KMS-11 (cell line): ENCODE measurements at regions not wholly inside any gene's neighbourhood (a gene's known extent, or its start where the extent isn't known, plus 50 kb on each side); places are given as distances from the start of the nearest gene placed in this dataset.
A peak's percentile ranks its signal among the peaks of the same experiment; 100 is the strongest.
"Not testable (repeated sequence)": the region's sequence is repeated elsewhere in the genome, so short reads cannot be mapped to it uniquely, and the experiment has no call there.

Source experiments
- H2AFZ ChIP-seq: fragments of 200-600 bp; sonication (generic); 2 replicates; pipeline ENCODE4 v1.6.1; 2016; ENCODE audit warnings: antibody characterized with exemption, mixed run types, low read depth
- H3K27ac ChIP-seq: fragments of 200-600 bp; sonication (generic); 2 replicates; pipeline ENCODE4 v1.6.1; 2016; ENCODE audit warnings: mild to moderate bottlenecking, mixed run types
- H3K27me3 ChIP-seq: fragments of 200-600 bp; sonication (generic); 2 replicates; pipeline ENCODE4 v1.6.1; 2017; ENCODE audit warnings: mild to moderate bottlenecking, low read depth, mixed run types, moderate library complexity; ENCODE audit not compliant: insufficient read depth
- H3K36me3 ChIP-seq: fragments of 200-600 bp; sonication (generic); 2 replicates; pipeline ENCODE4 v1.6.1; 2017; ENCODE audit warnings: mild to moderate bottlenecking, mixed run types; ENCODE audit not compliant: insufficient read depth
- H3K4me1 ChIP-seq: fragments of 200-600 bp; sonication (generic); 2 replicates; pipeline ENCODE4 v1.6.1; 2016; ENCODE audit warnings: mild to moderate bottlenecking, low read depth, mixed run types; ENCODE audit not compliant: poor library complexity, severe bottlenecking
- H3K4me2 ChIP-seq: fragments of 200-600 bp; sonication (generic); 2 replicates; pipeline ENCODE4 v1.7.0; 2016; ENCODE audit warnings: mild to moderate bottlenecking, mixed run types
- H3K4me3 ChIP-seq: fragments of 200-600 bp; sonication (generic); IDR thresholded peaks from 2 replicates; pipeline ENCODE4 v1.6.1; 2017; ENCODE audit warnings: low read depth, low read length, mixed read lengths; ENCODE audit not compliant: insufficient read depth
- H3K79me2 ChIP-seq: fragments of 200-600 bp; sonication (generic); 2 replicates; pipeline ENCODE4 v1.6.1; 2016; ENCODE audit warnings: low read depth, mixed run types; ENCODE audit not compliant: insufficient read depth
- H3K9ac ChIP-seq: fragments of 200-600 bp; sonication (generic); 2 replicates; pipeline ENCODE4 v1.6.1; 2016; ENCODE audit warnings: mild to moderate bottlenecking, mixed run types
- H4K20me1 ChIP-seq: fragments of 200-600 bp; sonication (generic); 2 replicates; pipeline ENCODE4 v1.6.1; 2016; ENCODE audit warnings: mild to moderate bottlenecking, mixed run types; ENCODE audit not compliant: insufficient read depth
- TF ChIP-seq, protein P1 (sequence below): fragments of 200-600 bp; sonication (generic); conservative IDR thresholded peaks from 2 replicates; pipeline ENCODE4 v1.6.1; 2017; ENCODE audit warnings: low read depth, mild to moderate bottlenecking, antibody characterized with exemption, low read length, moderate library complexity, mixed read lengths

DNA sequence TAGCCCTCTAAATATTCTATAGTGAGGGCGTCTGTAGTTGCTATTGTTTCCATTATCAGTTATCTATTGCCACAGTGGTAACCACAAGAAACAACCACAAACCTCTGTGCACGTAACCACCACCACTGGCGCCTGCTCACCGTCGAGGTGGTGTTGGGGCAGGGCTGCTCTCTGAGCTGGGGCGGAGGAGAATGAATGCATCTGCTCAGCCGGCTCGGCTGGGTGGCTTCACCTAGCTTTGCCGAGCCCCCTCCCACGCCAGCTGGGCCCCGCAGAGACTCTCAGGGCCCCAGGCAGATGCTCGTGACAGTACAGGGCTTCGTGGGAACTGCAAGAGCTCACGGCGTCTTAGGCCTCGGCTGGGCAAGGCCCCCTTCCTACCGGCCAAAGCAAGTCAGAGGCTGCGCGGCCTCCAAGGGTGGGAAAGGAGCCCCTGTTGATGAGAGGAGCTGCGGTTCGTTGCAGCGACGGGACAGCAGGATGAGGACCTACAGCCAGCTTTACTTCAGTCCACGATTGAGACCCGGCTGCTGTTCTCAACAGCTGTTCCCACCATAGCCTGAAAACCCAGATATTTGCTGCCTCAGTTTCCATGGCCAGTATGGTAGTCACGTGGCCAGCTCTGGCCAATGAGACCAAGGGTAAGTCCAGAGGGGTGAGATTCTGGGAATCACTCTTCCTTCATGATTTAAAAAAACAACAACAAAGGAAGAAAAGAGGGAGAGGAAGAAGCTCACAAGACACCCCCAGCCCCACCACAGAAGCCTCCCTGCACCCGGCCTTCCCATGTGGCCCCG is 120.2 kb upstream of the AFDN start:
- Histone ChIP-seq H3K4me1 (peaks cover 13% of the 10 kb centered on the region), H3K79me2 (no peaks in the 10 kb centered on the region), H3K36me3 (no peaks in the 10 kb centered on the region), H3K4me3 (no peak overlapping the region), H4K20me1 (no peaks in the 10 kb centered on the region), H3K4me2 (peak overlapping the region; percentile 22; the same call in 1 of the 2 replicates), H3K27me3 (peaks cover 13% of the 10 kb centered on the region), H2AFZ (no peak overlapping the region), H3K9ac (no peak overlapping the region), H3K27ac (no peak overlapping the region)
- TF ChIP-seq, protein P1, sequence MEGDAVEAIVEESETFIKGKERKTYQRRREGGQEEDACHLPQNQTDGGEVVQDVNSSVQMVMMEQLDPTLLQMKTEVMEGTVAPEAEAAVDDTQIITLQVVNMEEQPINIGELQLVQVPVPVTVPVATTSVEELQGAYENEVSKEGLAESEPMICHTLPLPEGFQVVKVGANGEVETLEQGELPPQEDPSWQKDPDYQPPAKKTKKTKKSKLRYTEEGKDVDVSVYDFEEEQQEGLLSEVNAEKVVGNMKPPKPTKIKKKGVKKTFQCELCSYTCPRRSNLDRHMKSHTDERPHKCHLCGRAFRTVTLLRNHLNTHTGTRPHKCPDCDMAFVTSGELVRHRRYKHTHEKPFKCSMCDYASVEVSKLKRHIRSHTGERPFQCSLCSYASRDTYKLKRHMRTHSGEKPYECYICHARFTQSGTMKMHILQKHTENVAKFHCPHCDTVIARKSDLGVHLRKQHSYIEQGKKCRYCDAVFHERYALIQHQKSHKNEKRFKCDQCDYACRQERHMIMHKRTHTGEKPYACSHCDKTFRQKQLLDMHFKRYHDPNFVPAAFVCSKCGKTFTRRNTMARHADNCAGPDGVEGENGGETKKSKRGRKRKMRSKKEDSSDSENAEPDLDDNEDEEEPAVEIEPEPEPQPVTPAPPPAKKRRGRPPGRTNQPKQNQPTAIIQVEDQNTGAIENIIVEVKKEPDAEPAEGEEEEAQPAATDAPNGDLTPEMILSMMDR = no peak

DNA sequence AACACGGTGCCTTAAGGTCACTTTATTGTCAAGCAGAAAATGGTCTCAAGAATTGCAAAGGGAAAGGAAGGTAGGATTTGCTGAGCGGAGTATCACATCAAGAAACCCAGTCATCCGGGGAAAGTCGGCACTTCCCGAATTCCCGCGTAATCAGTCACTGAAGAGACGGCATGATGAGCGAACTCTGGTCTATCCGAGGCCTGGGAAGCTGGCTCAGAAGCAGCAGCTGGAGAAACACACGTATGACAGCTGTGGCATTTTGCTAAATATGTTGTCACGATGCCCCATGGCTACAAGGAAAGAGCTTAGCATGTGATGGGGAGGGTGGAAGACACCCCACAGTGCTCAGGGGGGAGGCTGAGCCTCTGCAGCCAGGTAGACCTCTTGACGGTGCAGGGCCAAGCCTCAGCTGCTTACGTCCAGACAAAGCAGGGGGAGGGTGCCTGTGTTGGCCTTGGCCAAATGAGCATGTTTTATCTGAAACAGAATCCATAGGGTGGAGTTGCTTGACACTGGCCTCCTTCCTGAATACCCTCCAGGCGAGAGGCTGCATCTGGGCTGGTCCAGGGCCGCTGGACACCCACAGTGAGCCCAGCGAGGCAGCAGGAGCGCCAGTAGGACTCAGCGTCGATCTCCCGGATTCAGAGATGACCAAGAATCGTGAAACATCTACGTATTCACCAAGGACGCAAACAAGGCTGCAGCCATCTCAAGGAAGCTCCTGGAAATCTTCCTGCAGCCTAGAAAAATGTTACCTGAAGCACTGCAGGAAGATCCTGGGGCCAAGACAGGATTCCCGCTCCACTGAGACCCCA is 118.8 kb upstream of the AFDN start:
- H3K79me2 ChIP-seq = no peaks in the 10 kb centered on the region
- no peak overlapping the region for H3K4me3 ChIP-seq
- TF ChIP-seq, protein P1 = no peak
- H3K36me3 ChIP-seq = no peaks in the 10 kb centered on the region
- H2AFZ ChIP-seq = no peak overlapping the region
- no peak overlapping the region for H3K9ac ChIP-seq
- peaks cover 13% of the 10 kb centered on the region for H3K27me3 ChIP-seq
- H3K27ac ChIP-seq = no peak overlapping the region
- no peaks in the 10 kb centered on the region for H4K20me1 ChIP-seq
- peaks cover 13% of the 10 kb centered on the region for H3K4me1 ChIP-seq
- no peak overlapping the region for H3K4me2 ChIP-seq

DNA sequence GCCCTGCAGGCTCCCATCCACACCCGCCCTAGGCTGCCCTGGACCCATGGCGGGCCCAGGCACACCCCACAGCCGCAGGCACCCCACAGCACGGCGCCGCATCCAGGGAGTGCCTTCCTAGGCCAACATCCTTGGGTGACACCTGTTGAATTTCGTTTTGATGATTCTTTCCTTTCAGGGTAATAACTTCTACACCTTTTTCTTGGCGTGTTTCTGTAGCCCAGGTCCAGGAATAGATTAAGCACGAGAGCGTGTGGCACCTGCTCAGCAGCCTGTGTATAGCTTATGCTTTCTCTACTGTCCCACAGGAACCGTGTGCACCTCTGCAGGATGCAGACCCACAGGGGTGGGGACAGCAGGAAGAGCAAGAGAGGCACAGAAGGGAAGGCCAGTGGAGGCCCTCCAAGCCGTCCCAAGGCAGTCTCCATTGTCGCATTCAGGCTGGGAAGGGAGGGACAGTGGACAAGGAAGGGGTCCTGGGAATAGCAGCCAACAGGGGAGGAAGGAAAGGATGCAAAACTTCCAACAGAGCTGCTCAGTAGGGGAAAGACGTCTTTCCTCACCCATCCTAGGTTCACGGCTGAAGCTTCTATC is 118.1 kb upstream of the AFDN start:
- Histone ChIP-seq H3K36me3 (no peaks in the 10 kb centered on the region), H3K4me3 (no peak overlapping the region), H4K20me1 (no peaks in the 10 kb centered on the region), H3K27me3 (peaks cover 13% of the 10 kb centered on the region), H3K4me2 (no peak overlapping the region), H2AFZ (no peak overlapping the region), H3K79me2 (no peaks in the 10 kb centered on the region), H3K27ac (no peak overlapping the region), H3K4me1 (peaks cover 13% of the 10 kb centered on the region), H3K9ac (no peak overlapping the region)
- TF ChIP-seq, protein P1 = no peak

DNA sequence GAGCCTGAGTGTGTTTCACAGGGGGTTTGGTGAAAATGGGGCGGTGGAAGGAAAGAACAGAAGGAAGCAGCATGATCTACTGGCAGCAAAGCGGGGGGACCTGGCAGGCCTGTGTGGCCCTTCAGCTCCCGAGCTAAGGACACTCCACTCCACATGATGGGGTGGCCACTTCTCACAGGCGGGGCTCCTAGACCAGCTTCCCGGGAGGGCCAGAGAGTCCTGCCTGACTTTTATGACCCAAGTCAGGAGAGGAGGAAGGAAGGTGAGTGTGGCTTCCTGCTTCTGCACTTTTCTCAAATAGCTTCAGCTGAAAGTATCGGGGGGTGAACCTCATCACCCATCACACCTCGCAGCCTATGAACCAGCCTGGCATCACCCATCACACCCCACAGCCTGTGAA is 117.5 kb upstream of the AFDN start:
- H4K20me1 ChIP-seq = no peaks in the 10 kb centered on the region
- H2AFZ ChIP-seq = no peak overlapping the region
- H3K36me3 ChIP-seq = no peaks in the 10 kb centered on the region
- H3K4me3 ChIP-seq = no peak overlapping the region
- H3K4me2 ChIP-seq = no peak overlapping the region
- peaks cover 13% of the 10 kb centered on the region for H3K4me1 ChIP-seq
- no peak overlapping the region for H3K9ac ChIP-seq
- H3K79me2 ChIP-seq = no peaks in the 10 kb centered on the region
- TF ChIP-seq, protein P1 = no peak
- no peak overlapping the region for H3K27ac ChIP-seq
- peaks cover 13% of the 10 kb centered on the region for H3K27me3 ChIP-seq

DNA sequence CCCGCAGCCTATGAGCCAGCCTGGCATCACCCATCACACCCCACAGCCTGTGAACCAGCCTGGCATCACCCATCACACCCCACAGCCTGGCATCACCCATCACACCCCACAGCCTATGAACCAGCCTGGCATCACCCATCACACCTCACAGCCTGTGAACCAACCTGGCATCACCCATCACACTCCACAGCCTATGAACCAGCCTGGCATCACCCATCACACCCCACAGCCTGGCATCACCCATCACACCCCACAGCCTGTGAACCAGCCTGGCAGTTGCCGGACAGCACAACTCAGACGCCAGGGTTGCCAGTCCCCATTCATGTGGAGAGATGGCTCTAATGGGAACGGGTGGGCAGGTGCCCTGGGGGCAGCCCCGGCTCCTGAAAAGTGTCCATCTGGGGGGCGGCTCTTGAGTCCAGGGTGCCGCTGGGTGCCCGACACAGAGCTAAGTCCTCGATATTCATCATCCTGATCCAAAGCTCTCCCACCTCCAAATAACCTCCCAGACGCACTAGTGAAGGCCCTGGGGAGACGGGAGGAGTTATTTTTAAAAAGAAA is 116.9 kb upstream of the AFDN start:
- not testable (repeated sequence) for H2AFZ ChIP-seq
- peaks cover 13% of the 10 kb centered on the region for H3K4me1 ChIP-seq
- H3K27me3 ChIP-seq = peaks cover 13% of the 10 kb centered on the region

More for the DNA sequence above, 116.9 kb upstream of the AFDN start:
- H3K9ac ChIP-seq, H4K20me1 ChIP-seq, H3K4me2 ChIP-seq, H3K4me3 ChIP-seq, H3K27ac ChIP-seq, H3K36me3 ChIP-seq, H3K79me2 ChIP-seq: not testable (repeated sequence)
